Activated naive CD4-positive, alpha-beta T cell (primary cell): ENCODE measurements at regions not wholly inside any gene's neighbourhood (a gene's known extent, or its start where the extent isn't known, plus 50 kb on each side); places are given as distances from the start of the nearest gene placed in this dataset.
A peak's percentile ranks its signal among the peaks of the same experiment; 100 is the strongest.

Experiments
- DNase-seq, 4 experiments: peaks; one replicate each; lab custom pipeline; 2025; lab: John Stamatoyannopoulos, UW

GRCh38 chrX:20609916-20610415 lies 343.3 kb upstream of the RPS6KA3 start:
- DNase-seq = no peak

DNA sequence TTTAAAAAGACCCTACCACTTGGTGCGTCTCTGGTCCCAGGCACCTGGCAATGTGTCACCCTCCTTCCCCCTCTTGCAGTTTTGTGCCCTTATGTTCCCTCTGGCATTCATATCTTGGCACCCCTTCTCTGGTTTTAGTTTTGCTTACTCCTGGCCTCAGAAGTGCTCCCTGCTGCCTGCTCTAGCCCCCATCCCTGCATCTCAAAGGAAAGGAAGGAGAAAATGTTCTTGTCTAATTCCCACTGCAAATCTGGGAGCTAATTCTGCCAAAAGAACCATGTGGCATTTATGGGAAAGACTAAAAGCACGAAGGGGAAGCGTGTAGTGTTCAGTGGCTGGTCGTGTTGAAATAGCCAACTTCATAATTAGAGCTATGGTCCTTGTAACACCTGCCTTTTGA lies 340.1 kb upstream of the RPS6KA3 start:
- DNase-seq = no peak

- no peak for DNase-seq
Measured at GRCh38 chrX:20596856-20597255, 330.1 kb upstream of the RPS6KA3 start.

GRCh38 chrX:20595928-20596575 lies 329.3 kb upstream of the RPS6KA3 start:
- no peak for DNase-seq

DNA sequence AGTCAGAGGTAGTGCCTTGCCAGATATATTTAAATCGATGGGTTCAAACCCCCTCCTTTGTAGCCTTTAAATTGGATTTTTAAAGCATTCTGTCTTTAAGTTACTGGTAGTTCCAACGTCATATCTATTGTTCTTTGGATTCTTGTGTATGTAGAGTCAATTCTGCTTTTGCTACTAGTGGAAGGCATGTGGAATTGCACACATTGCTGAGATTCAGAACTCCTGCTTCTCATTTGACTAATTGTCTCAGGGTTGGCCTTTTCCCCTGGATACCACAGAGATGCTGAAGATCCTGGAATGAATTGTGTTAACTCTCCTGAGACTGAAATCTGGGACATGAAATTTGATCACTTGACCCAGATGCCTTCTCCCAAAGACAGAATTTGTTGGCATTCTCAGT lies 328.3 kb upstream of the RPS6KA3 start:
- DNase-seq = no peak

- DNase-seq = no peak
Measured at GRCh38 chrX:20593836-20594235, 327.1 kb upstream of the RPS6KA3 start.

GRCh38 chrX:20593402-20593801 lies 326.7 kb upstream of the RPS6KA3 start:
- DNase-seq = no peak

DNA sequence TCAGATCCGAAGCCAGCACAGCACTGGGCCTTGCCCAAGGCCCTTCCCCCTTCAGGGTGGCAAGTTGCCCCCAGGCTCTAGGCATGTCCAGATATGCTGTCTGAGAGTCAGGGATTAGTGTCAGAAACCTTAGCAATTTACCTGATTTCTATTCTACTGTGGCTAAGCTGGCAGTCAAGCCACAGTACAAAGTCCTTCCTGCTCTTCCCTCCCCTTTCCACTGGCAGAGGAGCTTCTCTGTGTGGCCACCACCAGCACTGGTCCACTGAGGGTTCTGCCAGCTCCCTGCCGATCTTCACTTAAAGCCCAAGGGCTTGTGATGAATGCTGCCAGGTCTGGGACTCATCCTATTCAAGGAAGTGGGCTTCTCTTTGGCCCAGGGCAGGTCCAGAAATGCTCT lies 324.5 kb upstream of the RPS6KA3 start:
- no peak for DNase-seq

DNA sequence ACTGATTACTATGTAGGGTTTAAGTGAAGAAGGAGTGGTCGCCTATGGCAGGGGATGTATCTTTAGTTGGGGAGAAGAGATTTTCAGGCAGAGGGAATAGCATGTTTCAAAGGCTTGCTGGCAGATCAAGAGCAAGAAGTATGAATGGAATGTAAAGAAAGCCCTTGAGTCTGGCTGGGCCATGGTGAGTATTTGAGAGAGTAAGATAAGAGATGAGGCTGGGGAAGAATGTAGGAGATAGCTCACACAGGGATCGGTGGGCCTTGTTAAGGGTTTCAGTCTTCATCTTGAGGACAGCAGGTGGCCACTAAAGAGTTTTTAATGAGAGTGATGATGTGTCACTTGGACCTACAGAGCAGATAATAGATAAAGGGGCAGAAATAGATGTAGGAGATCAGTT lies 319.1 kb upstream of the RPS6KA3 start:
- DNase-seq = no peak

DNA sequence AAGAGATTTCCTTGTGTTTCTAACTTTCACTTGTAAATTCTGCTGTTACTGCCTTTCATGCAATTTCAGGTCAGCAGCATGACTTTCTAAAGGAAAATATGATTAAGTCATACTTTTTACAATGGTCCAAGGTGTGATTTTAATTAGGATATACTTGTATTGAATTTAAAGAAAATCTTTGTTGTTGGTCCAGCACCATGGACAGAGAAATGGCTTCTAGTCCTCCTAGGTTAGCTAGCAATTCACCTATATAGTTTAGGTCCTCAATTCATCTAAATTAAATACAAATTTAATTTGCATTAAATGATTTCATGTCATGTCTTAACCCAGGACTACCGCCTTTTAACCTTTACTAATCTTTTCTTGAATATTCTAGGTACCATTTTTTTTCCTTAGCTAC lies 304.9 kb upstream of the RPS6KA3 start:
- DNase-seq = no peak

GRCh38 chrX:20567108-20567507 lies 300.4 kb upstream of the RPS6KA3 start:
- DNase-seq = no peak

GRCh38 chrX:20547611-20548051 lies 280.9 kb upstream of the RPS6KA3 start:
- no peak for DNase-seq

DNA sequence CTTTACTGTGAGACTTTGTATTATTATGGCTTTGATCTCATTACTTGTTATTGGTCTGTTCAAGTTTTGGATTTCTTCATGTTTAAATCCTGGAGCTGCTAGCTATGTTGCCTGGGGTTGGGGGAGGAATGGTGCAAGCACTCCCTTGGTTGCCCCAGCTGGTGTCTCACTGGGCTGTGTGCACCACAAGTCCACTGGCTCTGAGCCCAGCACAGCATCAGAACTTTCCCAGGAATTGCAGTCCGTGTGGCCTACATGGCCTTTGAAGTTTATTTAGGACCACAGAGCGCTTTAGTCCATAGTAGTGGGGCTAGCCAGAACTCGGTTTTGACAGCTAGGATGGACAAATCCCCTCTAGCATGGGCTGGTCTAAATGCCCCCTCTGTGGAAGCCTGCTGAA lies 278.8 kb upstream of the RPS6KA3 start:
- no peak for DNase-seq

- DNase-seq = no peak
Measured at GRCh38 chrX:20542072-20542471, 275.4 kb upstream of the RPS6KA3 start.

DNA sequence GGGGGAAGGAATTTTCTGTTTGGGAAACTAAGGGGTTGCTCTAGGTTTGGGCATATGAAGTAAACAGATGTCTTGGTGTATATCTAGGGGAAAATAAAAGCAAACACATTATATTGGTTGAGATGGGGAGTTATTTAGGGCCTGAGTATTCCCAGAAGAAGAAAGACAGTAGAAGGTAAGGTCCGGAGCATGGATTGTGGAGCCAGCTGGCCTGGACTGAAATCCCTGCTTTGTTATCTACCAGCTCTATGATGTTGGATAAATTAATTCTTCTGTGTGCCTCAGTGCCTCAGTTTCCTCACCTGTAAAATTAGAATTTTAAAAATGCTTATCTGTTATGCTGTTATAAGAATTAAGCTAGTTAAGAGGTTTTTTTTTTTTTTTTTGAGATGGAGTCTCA lies 272.3 kb upstream of the RPS6KA3 start:
- DNase-seq = no peak

- DNase-seq = no peak
Measured at GRCh38 chrX:20531667-20532066, 265.0 kb upstream of the RPS6KA3 start.

DNA sequence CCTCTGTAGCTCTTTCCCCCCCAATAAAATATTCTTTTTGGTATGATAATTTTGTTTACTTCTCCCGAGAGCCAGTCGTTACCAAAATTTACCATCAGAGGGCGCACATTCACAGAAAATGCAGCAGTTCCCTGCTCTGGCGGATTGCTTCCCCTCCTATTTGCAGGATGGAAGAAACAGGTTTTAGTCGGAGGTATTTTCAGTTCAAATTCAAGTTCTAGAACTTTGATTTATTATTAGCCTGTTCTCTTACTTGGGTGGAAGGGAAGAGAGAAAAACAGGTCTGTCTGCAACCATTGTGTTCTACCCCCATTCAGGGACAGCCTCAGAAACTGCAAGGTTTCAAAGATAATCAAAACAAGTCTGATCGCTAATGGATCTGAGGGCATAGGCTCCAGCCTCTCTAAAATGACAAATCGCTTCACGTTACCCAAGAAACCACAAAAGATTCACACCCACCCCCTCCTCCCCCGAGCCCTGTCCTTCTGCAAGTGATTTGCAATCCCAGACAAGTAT lies 263.8 kb upstream of the RPS6KA3 start:
- peak; percentile 1 to 34 (median 7) for DNase-seq

- no peak for DNase-seq
Measured at GRCh38 chrX:20529711-20530110, 263.0 kb upstream of the RPS6KA3 start.

GRCh38 chrX:20529301-20529700 lies 262.6 kb upstream of the RPS6KA3 start:
- DNase-seq = no peak

DNA sequence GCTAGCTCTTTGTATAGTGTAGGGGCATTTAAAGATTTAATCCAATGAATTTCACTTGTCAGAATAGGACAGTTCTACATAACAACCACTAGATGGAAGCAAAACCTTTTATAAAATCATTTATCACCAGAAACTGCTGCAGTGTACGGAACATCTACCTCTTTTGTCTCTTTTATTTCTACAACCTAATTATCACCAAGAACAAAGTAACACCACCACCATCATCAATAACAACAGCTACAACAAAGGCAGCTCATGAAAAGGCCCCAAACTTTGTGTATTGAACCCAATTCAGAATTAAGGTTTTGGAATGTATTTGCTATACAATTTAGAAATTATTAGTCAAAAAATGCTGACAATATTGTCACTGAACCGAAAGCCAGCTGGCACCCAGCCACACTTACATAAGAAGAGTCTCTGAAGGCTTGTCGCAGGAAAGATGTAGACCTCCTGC lies 260.9 kb upstream of the RPS6KA3 start:
- no peak for DNase-seq

- DNase-seq = no peak
Measured at GRCh38 chrX:20527041-20527440, 260.3 kb upstream of the RPS6KA3 start.

- DNase-seq = no peak
Measured at GRCh38 chrX:20523626-20524312, 257.1 kb upstream of the RPS6KA3 start.

- no peak for DNase-seq
Measured at GRCh38 chrX:20522420-20522819, 255.7 kb upstream of the RPS6KA3 start.
